ENCODE measurements at regions not wholly inside any gene's neighbourhood (a gene's known extent, or its start where the extent isn't known, plus 50 kb on each side); places are given as distances from the start of the nearest gene placed in this dataset.

- no peak for DNase-seq
Observed at GRCh38 chr12:63406781-63407180, 255.8 kb upstream of the AVPR1A start.

GRCh38 chr12:63404611-63405010 lies 253.6 kb upstream of the AVPR1A start:
- no peak for DNase-seq

- DNase-seq: no peak
Observed at GRCh38 chr12:63403256-63403655, 252.3 kb upstream of the AVPR1A start.

DNA sequence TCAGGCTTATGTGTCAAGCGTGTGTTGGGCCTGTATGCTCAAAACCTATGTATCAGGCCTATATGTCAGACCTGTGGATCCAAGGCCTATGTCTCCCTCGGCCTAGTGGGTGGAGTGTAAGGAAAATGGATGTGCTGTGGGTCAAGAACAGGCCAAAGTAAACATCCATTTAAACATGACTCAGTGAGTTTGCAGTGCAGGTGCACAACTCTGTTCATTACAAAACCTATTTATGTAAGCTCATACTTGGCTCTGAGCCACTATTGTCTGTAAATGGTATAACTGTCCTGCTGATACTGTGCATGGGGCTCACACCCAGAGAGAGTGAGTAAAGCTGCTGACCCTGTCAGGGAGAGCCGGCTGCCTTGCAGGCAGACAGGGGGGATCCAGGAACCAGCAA lies 249.7 kb upstream of the AVPR1A start:
- DNase-seq: peak; percentile 46

DNA sequence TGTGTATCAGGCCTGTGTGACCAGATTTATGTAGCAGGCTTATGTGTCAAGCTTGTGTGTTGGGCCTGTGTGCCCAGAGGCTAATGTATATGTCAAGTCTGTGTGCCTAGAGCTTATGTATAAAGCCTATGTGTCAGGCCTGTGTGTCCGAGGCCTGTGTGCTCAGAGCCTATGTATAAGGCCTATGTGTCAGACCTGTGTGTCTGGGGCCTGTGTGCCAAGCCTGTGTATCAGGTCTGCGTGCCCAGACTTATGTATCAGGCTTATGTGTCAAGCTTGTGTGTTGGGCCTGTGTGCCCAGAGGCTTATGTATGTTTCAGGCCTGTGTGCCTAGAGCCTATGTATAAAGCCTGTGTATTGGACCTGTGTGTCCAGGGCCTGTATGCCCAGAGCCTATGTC lies 249.3 kb upstream of the AVPR1A start:
- no peak for DNase-seq

GRCh38 chr12:63397807-63398206 lies 246.8 kb upstream of the AVPR1A start:
- no peak for DNase-seq

GRCh38 chr12:63396135-63396534 lies 245.1 kb upstream of the AVPR1A start:
- no peak for DNase-seq

DNA sequence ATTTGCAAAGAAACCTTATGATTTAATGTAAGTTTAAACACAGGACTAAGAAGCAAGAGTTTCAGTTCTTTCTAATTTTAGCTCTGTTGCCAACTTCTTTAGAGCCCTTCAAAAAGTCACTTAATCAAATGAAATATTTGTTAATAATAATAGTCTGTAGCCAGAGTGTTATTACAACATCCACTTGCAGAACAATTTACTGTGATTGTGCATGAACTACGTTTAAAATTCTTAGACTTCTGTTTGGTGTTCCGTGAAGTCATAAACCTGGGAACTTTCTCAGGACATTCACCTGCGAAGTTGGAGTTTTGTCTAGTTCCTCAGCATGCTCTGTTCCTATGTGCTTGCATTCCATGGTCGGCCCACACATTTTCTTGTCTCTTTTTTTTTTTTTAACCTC lies 244.0 kb upstream of the AVPR1A start:
- no peak for DNase-seq

DNA sequence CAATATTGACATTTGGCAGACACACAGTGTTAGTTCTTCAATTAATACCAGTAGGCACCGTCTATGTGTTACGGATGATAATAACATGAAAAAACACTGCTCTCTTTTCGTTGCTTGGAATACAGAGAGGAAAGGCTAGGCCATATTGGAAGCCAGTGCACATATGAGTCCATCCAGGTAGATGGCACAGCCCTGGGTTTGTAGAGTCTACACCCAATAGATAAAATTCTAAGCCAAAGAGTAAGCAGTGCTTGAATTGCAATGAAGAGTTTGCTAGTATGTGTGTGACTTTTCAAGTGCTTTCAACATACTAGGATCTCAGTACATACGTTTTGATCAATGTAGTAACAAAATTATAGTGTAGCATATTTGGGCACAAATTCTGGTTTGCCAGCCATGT lies 243.3 kb upstream of the AVPR1A start:
- DNase-seq: no peak

DNA sequence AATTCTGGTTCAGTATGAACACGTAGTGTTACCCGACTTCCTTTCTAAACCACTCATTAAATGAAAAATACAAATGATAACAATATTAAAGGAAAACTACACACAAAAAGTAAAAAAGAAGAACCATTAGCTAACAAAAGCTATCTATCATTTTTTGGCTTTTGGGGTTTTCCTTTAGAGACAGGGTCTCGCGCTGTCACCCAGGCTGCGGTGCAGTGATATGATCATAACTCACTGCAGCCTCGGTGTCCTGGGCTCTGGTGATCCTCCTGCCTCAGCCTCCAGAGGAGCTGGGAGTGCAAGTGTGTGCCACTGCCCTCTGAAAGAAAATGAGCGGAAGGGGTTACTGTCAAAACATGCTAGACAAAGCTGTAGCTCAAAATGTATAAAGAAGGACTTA lies 238.2 kb upstream of the AVPR1A start:
- DNase-seq: no peak

GRCh38 chr12:63387771-63388170 lies 236.8 kb upstream of the AVPR1A start:
- DNase-seq: no peak

DNA sequence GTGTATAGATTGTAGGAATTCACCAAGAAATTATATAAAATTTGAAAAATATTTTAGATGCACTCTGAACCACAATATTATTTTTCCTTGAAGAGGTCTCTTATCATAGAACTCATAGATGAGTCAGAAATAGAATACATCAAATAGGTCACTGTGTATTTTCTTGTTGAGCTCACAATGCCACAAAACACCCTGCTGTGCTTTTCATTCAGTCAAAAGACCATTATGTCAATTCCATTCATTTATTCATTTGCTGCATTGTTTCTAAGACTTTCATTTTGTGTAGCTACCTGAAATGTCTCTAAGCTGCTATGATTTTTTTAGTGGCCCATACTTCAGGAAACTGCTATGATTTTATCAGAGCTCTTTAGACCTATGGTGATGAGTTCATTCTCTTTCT lies 231.9 kb upstream of the AVPR1A start:
- no peak for DNase-seq

DNA sequence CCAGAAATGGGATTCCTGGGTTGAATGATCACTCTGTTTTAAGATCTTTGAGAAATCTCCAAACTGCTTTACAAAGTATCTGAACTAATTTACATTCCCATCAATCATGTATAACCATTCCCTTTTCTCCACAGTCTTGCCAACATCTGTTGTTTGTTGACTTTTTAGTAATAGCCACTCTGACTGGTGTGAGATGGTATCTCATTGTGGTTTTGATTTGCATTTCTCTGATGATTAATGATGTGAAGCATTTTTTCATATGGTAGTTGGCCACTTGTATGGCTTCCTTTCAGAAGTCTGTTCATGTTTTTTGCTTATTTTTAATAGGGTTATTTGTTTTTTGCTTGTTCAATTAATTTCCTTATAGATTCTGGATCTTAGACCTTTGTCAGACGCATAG lies 211.8 kb upstream of the AVPR1A start:
- peak; percentile 36 for DNase-seq

DNA sequence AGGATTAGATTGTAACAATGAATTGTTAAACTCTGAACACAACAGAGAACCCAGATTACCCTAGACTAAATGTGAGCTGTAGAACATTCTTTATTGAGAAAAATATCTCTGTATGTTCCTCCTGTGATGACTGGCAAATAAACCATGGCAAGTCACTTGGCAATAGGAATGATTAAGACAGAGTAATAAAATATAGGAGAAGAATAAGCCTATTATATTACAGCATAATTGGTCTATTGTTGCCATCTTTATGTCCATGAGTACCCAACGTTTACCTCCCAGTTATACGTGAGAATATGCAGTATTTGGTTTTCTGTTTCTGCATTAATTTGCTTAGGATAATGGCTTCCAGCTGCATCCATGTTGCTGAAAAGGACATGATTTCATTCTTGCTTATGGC lies 211.2 kb upstream of the AVPR1A start:
- no peak for DNase-seq

DNA sequence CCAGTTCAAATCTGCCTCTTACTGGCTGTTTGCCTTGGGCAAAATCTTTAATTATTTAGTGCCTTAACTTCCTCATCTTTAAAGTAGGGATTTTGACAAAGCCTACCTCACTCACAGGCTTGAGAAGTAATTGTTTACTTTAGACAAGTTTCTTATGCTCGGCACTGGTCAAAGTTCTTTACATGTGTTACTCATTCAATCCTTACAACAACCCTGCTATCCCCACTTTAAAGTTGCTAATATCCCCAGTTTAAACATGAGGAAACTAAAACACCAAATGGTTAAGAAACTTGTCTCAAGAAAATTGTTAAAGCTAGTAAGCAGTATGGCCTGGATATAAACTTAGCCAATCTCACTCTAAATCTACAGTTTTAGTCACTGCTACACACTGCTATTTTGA lies 204.0 kb upstream of the AVPR1A start:
- no peak for DNase-seq

- peak; percentile 66 for DNase-seq
Observed at GRCh38 chr12:63353559-63353958, 202.6 kb upstream of the AVPR1A start.

GRCh38 chr12:63351370-63351769 lies 200.4 kb upstream of the AVPR1A start:
- no peak for DNase-seq

DNA sequence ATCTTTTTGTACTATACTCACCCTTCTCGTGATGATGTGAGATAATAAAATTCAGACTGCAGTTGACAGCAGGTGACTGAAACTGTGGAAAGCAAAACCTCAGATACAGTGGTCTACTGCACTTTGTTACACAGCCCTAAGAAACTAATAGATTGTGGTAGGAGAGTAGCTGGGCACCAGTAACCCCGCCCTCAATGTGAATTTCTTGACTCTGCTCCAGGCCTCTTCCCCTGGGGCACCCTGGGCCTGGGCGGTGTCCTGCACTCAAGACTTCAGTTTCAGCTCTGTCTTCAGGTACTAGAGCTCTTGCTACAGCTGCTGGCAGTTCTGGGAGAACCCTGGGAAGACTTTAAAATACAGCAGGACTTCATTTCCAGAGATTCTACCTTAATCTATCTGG lies 197.6 kb upstream of the AVPR1A start:
- no peak for DNase-seq

GRCh38 chr12:63337158-63337557 lies 186.2 kb upstream of the AVPR1A start:
- DNase-seq: peak; percentile 25

GRCh38 chr12:63326260-63326659 lies 175.3 kb upstream of the AVPR1A start:
- DNase-seq: no peak

GRCh38 chr12:63325757-63326156 lies 174.8 kb upstream of the AVPR1A start:
- DNase-seq: no peak

DNA sequence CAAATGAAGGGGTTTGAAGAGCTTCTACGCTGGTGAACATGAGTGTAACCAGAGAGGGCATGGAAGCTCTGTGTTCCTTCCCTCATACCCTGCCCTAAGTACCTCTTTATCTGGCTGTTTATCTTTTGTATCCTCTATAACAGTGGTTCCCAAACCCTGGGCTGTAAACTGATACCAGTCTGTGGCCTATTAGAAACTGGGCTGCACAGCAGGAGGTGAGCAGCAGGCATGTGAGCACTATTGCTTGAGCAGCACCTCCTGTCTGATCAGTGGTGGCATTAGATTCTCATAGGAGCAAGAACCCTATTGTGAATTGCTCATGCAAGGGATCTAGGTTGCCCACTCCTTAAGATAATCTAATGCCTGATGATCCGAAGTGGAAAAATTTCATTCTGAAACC lies 172.9 kb upstream of the AVPR1A start:
- no peak for DNase-seq

DNA sequence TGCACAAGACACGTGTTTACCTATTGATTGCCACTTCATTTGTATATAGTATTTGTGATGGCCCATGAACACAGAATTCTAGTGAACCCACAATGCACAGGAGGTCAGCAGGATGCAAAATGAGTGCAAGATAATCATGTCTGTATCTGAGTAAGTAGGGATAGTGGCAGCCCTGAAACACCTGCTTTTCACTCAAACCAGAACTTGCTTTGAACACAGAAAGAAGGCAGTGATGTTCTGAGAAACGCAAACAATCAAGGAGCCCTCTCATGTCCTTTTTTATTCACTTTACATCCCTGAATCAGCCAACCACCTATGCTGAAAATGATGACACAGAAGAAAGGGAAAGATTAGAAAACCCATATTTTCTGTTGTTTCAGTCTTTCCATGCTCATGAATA lies 170.4 kb upstream of the AVPR1A start:
- no peak for DNase-seq

DNA sequence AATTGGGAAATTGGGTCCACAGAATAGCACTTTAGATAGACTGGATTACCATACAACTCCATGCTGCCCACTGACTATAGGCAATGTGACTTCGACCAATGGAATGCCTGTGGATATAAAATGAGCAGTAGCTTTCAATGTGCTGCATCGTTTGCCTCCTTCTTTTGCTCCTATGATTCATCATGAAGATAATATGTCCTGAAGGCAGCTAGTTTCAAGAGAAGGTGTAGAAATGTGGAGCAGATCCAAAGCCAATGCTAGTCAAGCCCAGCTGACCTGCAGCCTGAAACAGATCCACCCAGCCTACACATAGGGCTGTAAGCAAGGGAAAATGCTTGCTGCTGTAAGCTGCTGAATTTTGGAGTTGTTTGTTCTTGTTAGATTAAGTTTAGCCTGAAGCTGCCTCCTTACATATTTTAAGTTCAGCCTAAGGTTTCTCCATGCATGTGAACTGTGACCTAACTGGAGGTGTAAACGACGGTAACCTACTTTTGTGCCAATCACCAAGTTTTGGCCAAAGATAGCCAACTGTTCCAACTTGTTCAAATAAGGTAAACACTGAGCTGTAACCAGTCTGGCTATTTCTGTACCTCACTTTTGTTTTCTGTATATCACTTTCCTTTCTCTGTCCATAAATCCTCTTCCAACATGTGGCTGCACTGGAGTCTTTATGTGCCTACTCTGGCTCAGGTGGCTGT lies 169.1 kb upstream of the AVPR1A start:
- DNase-seq: no peak

- DNase-seq: no peak
Observed at GRCh38 chr12:63319386-63319785, 168.4 kb upstream of the AVPR1A start.

DNA sequence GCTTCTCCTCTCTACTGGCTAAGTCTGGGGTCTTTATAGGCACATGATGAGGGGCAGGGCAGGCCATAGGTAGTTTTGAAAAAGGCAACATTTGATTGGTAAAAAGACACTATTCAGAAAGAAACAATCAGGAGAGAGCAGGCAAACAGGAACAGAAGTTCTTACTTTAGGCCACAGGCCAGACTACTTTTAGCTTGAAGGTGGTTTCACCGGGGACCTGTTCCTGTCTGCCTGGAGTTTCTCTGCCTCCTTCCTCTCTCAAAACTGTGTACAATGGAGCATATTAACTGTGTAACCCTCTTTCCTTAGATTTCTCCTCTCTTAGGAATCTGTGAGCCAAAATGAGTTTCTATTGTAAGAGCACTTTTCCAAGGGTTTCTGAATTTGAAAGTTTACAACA lies 167.9 kb upstream of the AVPR1A start:
- DNase-seq: no peak

Data from NCI-H1105 treated with DMSO at 0.1 percent for 48 hours (cell line).